ENCODE measurements at regions not wholly inside any gene's neighbourhood (a gene's known extent, or its start where the extent isn't known, plus 50 kb on each side); places are given as distances from the start of the nearest gene placed in this dataset.

GRCh38 chr4:26001413-26001812 lies 87.4 kb downstream of the SMIM20 start:
- no peaks in the 10 kb centered on the region for H3K36me3 ChIP-seq (ENCODE audit: low read depth, missing control alignments)
- TF ChIP-seq CTCF (IDR thresholded peaks at IDR 0.05) (no peak), POLR2A (IDR thresholded peaks at IDR 0.05) (no peak)
- no peaks in the 10 kb centered on the region for H3K4me1 ChIP-seq
- DNase-seq = no peak
- no peak overlapping the region for H3K27ac ChIP-seq
- intact Hi-C loops (cut with DNase I; ENCODE audit: low total_unique reads) = no loop called here
- WGBS, 2 donors = 75 to 76% methylated on average over 3 of the region's 3 CpGs
- H3K4me3 ChIP-seq = no peak overlapping the region
- H3K9me3 ChIP-seq = no peaks in the 10 kb centered on the region
- no peaks in the 10 kb centered on the region for H3K27me3 ChIP-seq

DNA sequence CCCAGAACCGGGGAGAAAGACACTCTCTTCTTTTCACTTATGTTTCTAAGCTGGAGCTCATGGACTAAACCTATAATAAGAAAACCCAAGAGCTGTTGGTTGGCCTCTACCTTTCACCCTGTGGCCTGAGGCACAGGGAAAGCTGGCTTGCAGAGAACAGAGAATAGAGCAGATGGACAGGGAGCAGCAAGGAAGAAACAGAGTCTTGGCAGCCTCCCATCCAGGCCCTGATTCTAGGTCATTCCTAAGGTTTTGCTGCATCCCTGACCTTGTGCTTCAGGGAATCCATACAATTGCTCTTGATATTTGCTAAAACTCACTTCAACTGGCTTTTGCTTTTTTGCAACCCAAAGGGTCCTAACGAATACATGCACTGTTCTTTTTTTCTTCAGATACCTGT lies 87.8 kb downstream of the SMIM20 start:
- no peak for DNase-seq
- H3K9me3 ChIP-seq = no peaks in the 10 kb centered on the region
- WGBS, 2 donors = 85 to 97% methylated on average over 2 of the region's 2 CpGs
- H3K27me3 ChIP-seq = no peaks in the 10 kb centered on the region
- TF ChIP-seq POLR2A (IDR thresholded peaks at IDR 0.05) = no peak
- intact Hi-C loops (cut with DNase I; ENCODE audit: low total_unique reads) = no loop called here
- H3K4me3 ChIP-seq = no peak overlapping the region
- no peak overlapping the region for H3K27ac ChIP-seq
- no peaks in the 10 kb centered on the region for H3K36me3 ChIP-seq (ENCODE audit: low read depth, missing control alignments)
- no peaks in the 10 kb centered on the region for H3K4me1 ChIP-seq

GRCh38 chr4:26003056-26003455 lies 89.0 kb downstream of the SMIM20 start:
- Histone ChIP-seq H3K27ac (no peak overlapping the region), H3K36me3 (ENCODE audit: low read depth, missing control alignments) (no peaks in the 10 kb centered on the region), H3K9me3 (no peaks in the 10 kb centered on the region), H3K4me1 (no peaks in the 10 kb centered on the region), H3K27me3 (no peaks in the 10 kb centered on the region), H3K4me3 (no peak overlapping the region)
- intact Hi-C loops (cut with DNase I; ENCODE audit: low total_unique reads) = no loop called here
- 69 to 94% methylated on average over 2 of the region's 2 CpGs for WGBS, 2 donors
- DNase-seq = no peak
- TF ChIP-seq CTCF (IDR thresholded peaks at IDR 0.05) = no peak
- no peak for TF ChIP-seq POLR2A (IDR thresholded peaks at IDR 0.05)

DNA sequence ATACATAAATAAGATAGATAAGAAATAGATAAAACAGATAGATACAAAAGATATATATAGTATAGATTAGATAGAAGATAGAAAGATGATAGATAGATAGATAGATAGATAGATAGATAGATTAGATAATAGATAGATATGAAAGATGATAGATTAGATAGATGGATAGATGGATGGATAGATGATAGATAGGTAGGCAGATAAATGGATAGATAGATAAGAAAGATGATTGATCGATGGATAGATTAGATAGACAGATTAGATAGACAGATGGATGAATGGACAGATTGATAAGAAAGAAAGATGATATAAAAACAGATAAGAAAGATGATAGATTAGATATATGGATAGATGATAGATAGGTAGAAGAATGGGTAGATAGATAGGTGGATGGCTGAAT lies 90.3 kb downstream of the SMIM20 start:
- Histone ChIP-seq H3K36me3 (ENCODE audit: low read depth, missing control alignments) (no peaks in the 10 kb centered on the region), H3K4me1 (no peaks in the 10 kb centered on the region), H3K27me3 (no peaks in the 10 kb centered on the region), H3K4me3 (no peak overlapping the region), H3K9me3 (no peaks in the 10 kb centered on the region), H3K27ac (no peak overlapping the region)
- intact Hi-C loops (cut with DNase I; ENCODE audit: low total_unique reads) = no loop called here
- no peak for DNase-seq
- WGBS, 2 donors = 83 to 89% methylated on average over 1 of the region's 1 CpG
- no peak for TF ChIP-seq CTCF (IDR thresholded peaks at IDR 0.05)
- TF ChIP-seq POLR2A (IDR thresholded peaks at IDR 0.05) = no peak

- DNase-seq = no peak
- intact Hi-C loops (cut with DNase I; ENCODE audit: low total_unique reads) = no loop called here
- Histone ChIP-seq H3K27ac (no peak overlapping the region), H3K27me3 (no peaks in the 10 kb centered on the region), H3K36me3 (ENCODE audit: low read depth, missing control alignments) (no peaks in the 10 kb centered on the region), H3K4me3 (no peak overlapping the region), H3K9me3 (no peaks in the 10 kb centered on the region), H3K4me1 (no peaks in the 10 kb centered on the region)
- TF ChIP-seq CTCF (IDR thresholded peaks at IDR 0.05) (no peak), POLR2A (IDR thresholded peaks at IDR 0.05) (no peak)
- WGBS, 2 donors = 67 to 79% methylated on average over 4 of the region's 4 CpGs
Observed at GRCh38 chr4:26005764-26006163, 91.7 kb downstream of the SMIM20 start.

Data from testis (tissue), 2 donors.